ENCODE measurements at regions not wholly inside any gene's neighbourhood (a gene's known extent, or its start where the extent isn't known, plus 50 kb on each side); places are given as distances from the start of the nearest gene placed in this dataset.

- Mint-ChIP-seq H3K27me3 (ENCODE audit: low read depth) (no peaks in the 10 kb centered on the region), H3K4me1 (peaks cover 6 to 9% of the 10 kb centered on the region in 2 experiments), H3K27ac (no peak overlapping the region), H3K9me3 (peaks cover 0 to 5% of the 10 kb centered on the region in 2 experiments; a peak in 4 of 5 replicates), H3K4me3 (no peak overlapping the region), H3K36me3 (ENCODE audit: insufficient read depth in 1 of 3, low read depth in 3 of 3) (peaks cover 0 to 10% (median 0%) of the 10 kb centered on the region in 3 experiments; a peak in 4 of 7 replicates)
- H2BK120ac ChIP-seq (ENCODE audit: low read depth, low read length, poor library complexity, severe bottlenecking): no peak overlapping the region
- H3K27ac ChIP-seq (ENCODE audit: insufficient read length, low read depth, low read length): no peak overlapping the region
- no peak overlapping the region for H2AFZ ChIP-seq (ENCODE audit: low read length)
- no CpG with 5 or more reads among the region's 3 CpGs for WGBS (ENCODE audit: extremely low coverage, insufficient read length, low lambda C conversion rate)
- H2BK20ac ChIP-seq (ENCODE audit: low read depth, low read length, poor library complexity, severe bottlenecking): no peak overlapping the region
- H3K23me2 ChIP-seq (ENCODE audit: insufficient read length, low read depth, low read length, poor library complexity, severe bottlenecking): no peaks in the 10 kb centered on the region
- H3K14ac ChIP-seq (ENCODE audit: insufficient read depth, low read length): no peak overlapping the region
- H2BK5ac ChIP-seq (ENCODE audit: insufficient read length, low read length): no peak overlapping the region
- H4K8ac ChIP-seq (replicated peaks; ENCODE audit: insufficient read length, low read depth, low read length): no peak overlapping the region
- no peaks in the 10 kb centered on the region for H3K79me1 ChIP-seq (ENCODE audit: insufficient read depth, low read depth, low read length, poor library complexity, severe bottlenecking)
- no peak overlapping the region for H3K4ac ChIP-seq (ENCODE audit: low read depth, low read length)
- no peak for TF ChIP-seq CTCF (conservative IDR thresholded peaks at IDR 0.05)
- no peak overlapping the region for H2AK5ac ChIP-seq (ENCODE audit: insufficient read length, low read length)
- H4K5ac ChIP-seq (ENCODE audit: insufficient read length, low read depth, low read length): no peak overlapping the region
- no peak overlapping the region for H3T11ph ChIP-seq (ENCODE audit: low read length)
- no peak overlapping the region for H3K9ac ChIP-seq (ENCODE audit: extremely low read depth, insufficient read length, low read length)
- H3K56ac ChIP-seq (ENCODE audit: insufficient read length, low read depth, low read length): no peak overlapping the region
- no peaks in the 10 kb centered on the region for H3K9me3 ChIP-seq (ENCODE audit: control insufficient read depth, low read depth, low read length)
- H3K18ac ChIP-seq (ENCODE audit: insufficient read length, low read depth, low read length): no peak overlapping the region
- H3K4me2 ChIP-seq (ENCODE audit: insufficient read depth, insufficient read length, low read length): no peak overlapping the region
- H4K91ac ChIP-seq (ENCODE audit: insufficient read length, low read depth, low read length): no peak overlapping the region
- H2BK12ac ChIP-seq (ENCODE audit: insufficient read length, low read depth, low read length): no peak overlapping the region
- H3K79me2 ChIP-seq (ENCODE audit: insufficient read depth, low read length): no peaks in the 10 kb centered on the region
- H4K20me1 ChIP-seq (ENCODE audit: control insufficient read depth, insufficient read depth, insufficient read length): no peaks in the 10 kb centered on the region
- no peaks in the 10 kb centered on the region for H3K27me3 ChIP-seq (ENCODE audit: insufficient read depth, low read length)
- H3K4me1 ChIP-seq (ENCODE audit: insufficient read depth, low read length): no peaks in the 10 kb centered on the region
- no peak overlapping the region for H2BK15ac ChIP-seq (ENCODE audit: low read depth, low read length)
- no peak overlapping the region for H3K23ac ChIP-seq (ENCODE audit: insufficient read length, low read depth, low read length)
- DNase-seq: no peak
Observed at GRCh38 chr6:9492790-9493189, 922.1 kb downstream of the TFAP2A start.

Measured in H9 (cell line).